A673 (cell line): ENCODE measurements at regions not wholly inside any gene's neighbourhood (a gene's known extent, or its start where the extent isn't known, plus 50 kb on each side); places are given as distances from the start of the nearest gene placed in this dataset.

ENCODE experiments used
- BruUV-seq: library from RNA; stranded (reverse); fragments of 400-500 nt; replicated peaks from 2 replicates; lab custom pipeline; 2021; lab: Mats Ljungman, UMichigan
- CTCF ChIA-PET: fragments of 300-600 bp; sonication (Branson Sonifier 250); formaldehyde crosslinking; loops from one replicate; lab custom pipeline; 2022; ENCODE audit warnings: antibody characterized with exemption; lab: Charles Lee
- POLR2A ChIA-PET: fragments of 300-600 bp; sonication (Branson Sonifier 250); formaldehyde crosslinking; loops from one replicate; lab custom pipeline; 2022; ENCODE audit warnings: antibody characterized with exemption; ENCODE audit not compliant: low non-redundant PET; lab: Charles Lee
- DNase-seq: peaks from one replicate; pipeline ENCODE4 v3.0.0-alpha.2; 2015; ENCODE audit warnings: low spot score
- H3K27ac ChIP-seq: fragments of 200-600 bp; sonication (generic); 2 replicates; pipeline ENCODE4 v1.5.1; 2016; ENCODE audit warnings: mixed run types, low read depth, mild to moderate bottlenecking, mixed read lengths, antibody characterized with exemption, low read length; ENCODE audit not compliant: poor library complexity, severe bottlenecking
- H3K27me3 ChIP-seq: fragments of 200-600 bp; sonication (generic); replicated peaks from 2 replicates; pipeline ENCODE4 v1.6.1; 2017; ENCODE audit warnings: mixed run types, low read depth, mild to moderate bottlenecking, mixed read lengths, antibody characterized with exemption, low read length; ENCODE audit not compliant: insufficient read depth, poor library complexity
- H3K36me3 ChIP-seq: fragments of 200-600 bp; sonication (generic); 2 replicates; pipeline ENCODE4 v1.6.1; 2016; ENCODE audit warnings: mixed run types, mild to moderate bottlenecking, mixed read lengths, antibody characterized with exemption, low read length; ENCODE audit not compliant: insufficient read depth, poor library complexity, severe bottlenecking
- H3K4me1 ChIP-seq: fragments of 200-600 bp; sonication (generic); 2 replicates; pipeline ENCODE4 v1.6.1; 2017; ENCODE audit warnings: mixed run types, mild to moderate bottlenecking, mixed read lengths, antibody characterized with exemption, low read length; ENCODE audit not compliant: insufficient read depth, poor library complexity, severe bottlenecking
- H3K4me3 ChIP-seq: fragments of 200-600 bp; sonication (generic); 2 replicates; pipeline ENCODE4 v1.5.1; 2016; ENCODE audit warnings: low read depth, mixed run types, mild to moderate bottlenecking, mixed read lengths, low read length; ENCODE audit not compliant: poor library complexity, severe bottlenecking
- H3K9me3 ChIP-seq: fragments of 200-600 bp; sonication (generic); 2 replicates; pipeline ENCODE4 v1.6.1; 2016; ENCODE audit warnings: mixed run types, low read depth, mild to moderate bottlenecking, mixed read lengths, antibody characterized with exemption, low read length; ENCODE audit not compliant: poor library complexity, severe bottlenecking
- EZH2 ChIP-seq: fragments of 200-600 bp; sonication (generic); IDR thresholded peaks from 2 replicates; pipeline ENCODE4 v1.6.1; 2017; ENCODE audit warnings: borderline replicate concordance, low read depth, mild to moderate bottlenecking, mixed read lengths, antibody characterized with exemption, low read length; ENCODE audit not compliant: poor library complexity, severe bottlenecking
- intact Hi-C: fragments of 100-400 bp; cut with micrococcal nuclease; formaldehyde crosslinking; loops from one replicate; pipeline ENCODE4 v1.10.0; 2022; ENCODE audit not compliant: unreplicated experiment
- TF ChIP-seq, protein P1 (sequence below): fragments of 300-800, 200-600 bp; sonication (generic); conservative IDR thresholded peaks from 2 replicates; pipeline ENCODE4 v1.5.1; 2017; ENCODE audit warnings: low read depth, mild to moderate bottlenecking, antibody characterized with exemption, low read length, moderate library complexity, mixed read lengths

DNA sequence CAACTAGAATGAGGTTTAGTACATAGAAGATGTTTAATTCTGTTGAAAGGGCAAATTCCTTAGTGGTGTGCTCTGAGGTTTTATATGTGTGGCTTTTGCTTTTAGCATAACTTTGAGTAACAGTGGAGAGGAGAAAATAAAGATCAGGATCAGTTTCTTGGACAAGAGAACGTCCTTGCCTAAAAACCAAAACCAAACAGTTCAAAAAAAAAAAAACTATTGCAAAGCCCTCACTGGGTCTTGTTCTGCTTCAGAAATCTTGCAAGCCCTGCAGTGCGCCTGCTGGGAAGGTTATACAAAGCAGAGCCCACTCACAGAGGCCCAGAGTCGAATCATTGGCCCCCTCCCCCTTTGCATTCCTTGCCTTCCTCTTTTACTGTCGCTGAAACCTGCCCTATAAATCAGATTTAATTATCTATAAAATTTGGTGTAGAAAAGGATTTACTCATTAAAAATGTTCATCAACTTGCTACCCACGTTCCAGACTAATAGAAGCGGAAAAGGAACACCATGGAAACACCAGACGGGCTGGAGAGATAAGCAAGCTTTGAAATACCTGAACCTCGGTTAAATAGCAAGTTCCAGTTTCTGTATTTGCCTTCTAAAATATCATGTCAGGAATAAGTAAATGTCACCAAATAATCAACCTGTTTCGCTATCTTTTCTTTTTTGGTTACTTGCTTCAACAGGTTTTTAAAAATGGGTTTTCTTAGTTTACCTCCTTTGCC is 201.6 kb upstream of the PTBP2 start:
- ChIA-PET CTCF (no interaction called here), POLR2A (no interaction called here)
- BruUV-seq = no TSS peak

DNA sequence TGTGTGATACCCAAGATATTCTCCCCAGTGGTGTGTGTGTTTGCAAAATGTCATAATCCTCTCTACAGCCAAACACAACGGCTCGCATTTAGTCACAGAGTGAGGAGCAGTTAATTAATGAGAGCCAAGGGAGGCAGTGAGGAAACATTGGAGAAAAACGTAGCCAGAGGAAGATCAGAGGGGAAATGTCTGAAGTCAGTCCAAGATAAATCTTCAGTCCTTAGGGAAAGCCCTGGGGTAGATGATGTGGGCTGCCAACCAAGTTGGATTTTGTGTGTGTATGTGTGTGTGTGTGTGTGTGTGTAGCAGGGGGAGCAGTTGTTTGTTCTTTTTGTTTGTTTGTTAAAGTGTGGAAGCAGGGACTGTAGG is 201.0 kb upstream of the PTBP2 start:
- Histone ChIP-seq H3K9me3 (no peaks in the 10 kb centered on the region), H3K4me3 (no peak overlapping the region), H3K27ac (no peak overlapping the region), H3K27me3 (no peaks in the 10 kb centered on the region), H3K36me3 (no peaks in the 10 kb centered on the region), H3K4me1 (peaks cover 13% of the 10 kb centered on the region)
- intact Hi-C loops = loop anchor here (10.0 kb wide), 1 partner anchor 286 kb away; no protein-coding TSS in a partner anchor
- TF ChIP-seq, protein P1, sequence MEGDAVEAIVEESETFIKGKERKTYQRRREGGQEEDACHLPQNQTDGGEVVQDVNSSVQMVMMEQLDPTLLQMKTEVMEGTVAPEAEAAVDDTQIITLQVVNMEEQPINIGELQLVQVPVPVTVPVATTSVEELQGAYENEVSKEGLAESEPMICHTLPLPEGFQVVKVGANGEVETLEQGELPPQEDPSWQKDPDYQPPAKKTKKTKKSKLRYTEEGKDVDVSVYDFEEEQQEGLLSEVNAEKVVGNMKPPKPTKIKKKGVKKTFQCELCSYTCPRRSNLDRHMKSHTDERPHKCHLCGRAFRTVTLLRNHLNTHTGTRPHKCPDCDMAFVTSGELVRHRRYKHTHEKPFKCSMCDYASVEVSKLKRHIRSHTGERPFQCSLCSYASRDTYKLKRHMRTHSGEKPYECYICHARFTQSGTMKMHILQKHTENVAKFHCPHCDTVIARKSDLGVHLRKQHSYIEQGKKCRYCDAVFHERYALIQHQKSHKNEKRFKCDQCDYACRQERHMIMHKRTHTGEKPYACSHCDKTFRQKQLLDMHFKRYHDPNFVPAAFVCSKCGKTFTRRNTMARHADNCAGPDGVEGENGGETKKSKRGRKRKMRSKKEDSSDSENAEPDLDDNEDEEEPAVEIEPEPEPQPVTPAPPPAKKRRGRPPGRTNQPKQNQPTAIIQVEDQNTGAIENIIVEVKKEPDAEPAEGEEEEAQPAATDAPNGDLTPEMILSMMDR = no peak
- peak; percentile 40 for DNase-seq
- no TSS peak for BruUV-seq
- CTCF ChIA-PET = no interaction called here
- POLR2A ChIA-PET = no interaction called here

More for the DNA sequence above, 201.6 kb upstream of the PTBP2 start:
- Histone ChIP-seq H3K9me3 (no peaks in the 10 kb centered on the region), H3K36me3 (no peaks in the 10 kb centered on the region), H3K4me3 (no peak overlapping the region), H3K27ac (no peak overlapping the region), H3K4me1 (peaks cover 13% of the 10 kb centered on the region), H3K27me3 (no peaks in the 10 kb centered on the region)
- TF ChIP-seq, protein P1 = no peak
- TF ChIP-seq EZH2 = no peak
- intact Hi-C loops = loop anchor here (10.0 kb wide), 1 partner anchor 285 kb away; no protein-coding TSS in a partner anchor
- peak; percentile 23 for DNase-seq

DNA sequence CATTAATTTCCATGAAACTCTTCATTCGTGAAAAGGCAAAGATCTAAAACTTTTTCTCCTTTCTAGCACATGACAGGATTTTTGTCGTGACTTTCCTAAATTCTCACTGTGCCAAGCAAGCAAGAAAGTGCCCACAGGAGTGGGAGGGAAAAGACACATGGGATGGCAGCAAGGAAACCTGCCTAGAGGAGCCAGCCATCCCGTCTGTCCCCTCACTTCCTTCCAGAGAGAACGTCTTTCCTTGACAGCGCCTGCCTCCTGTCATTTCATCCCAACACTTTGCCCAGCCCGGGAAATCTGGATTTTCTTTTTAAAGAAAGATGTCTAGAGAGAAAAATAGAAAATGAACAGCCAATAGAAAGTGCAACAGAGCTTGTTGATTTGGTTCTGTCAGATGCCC is 200.6 kb upstream of the PTBP2 start:
- intact Hi-C loops = loop anchor here (10.0 kb wide), 1 partner anchor 286 kb away; no protein-coding TSS in a partner anchor
- H3K27me3 ChIP-seq = no peaks in the 10 kb centered on the region
- ChIA-PET CTCF (no interaction called here), POLR2A (no interaction called here)
- DNase-seq = no peak
- TF ChIP-seq, protein P1 = no peak
- no peak for TF ChIP-seq EZH2
- H3K4me3 ChIP-seq = no peak overlapping the region
- no peaks in the 10 kb centered on the region for H3K36me3 ChIP-seq
- BruUV-seq = no TSS peak
- no peak overlapping the region for H3K27ac ChIP-seq
- H3K4me1 ChIP-seq = peaks cover 13% of the 10 kb centered on the region
- no peaks in the 10 kb centered on the region for H3K9me3 ChIP-seq
